ENCODE measurements at regions not wholly inside any gene's neighbourhood (a gene's known extent, or its start where the extent isn't known, plus 50 kb on each side); places are given as distances from the start of the nearest gene placed in this dataset.

- TF ChIP-seq CTCF (IDR thresholded peaks at IDR 0.05) = no peak
- no peak for TF ChIP-seq POLR2A (IDR thresholded peaks at IDR 0.05)
Observed at GRCh38 chrX:63466690-63467089, 115.6 kb upstream of the SPIN4 start.

Measured in uterus (tissue), 2 donors.